ENCODE measurements at regions not wholly inside any gene's neighbourhood (a gene's known extent, or its start where the extent isn't known, plus 50 kb on each side); places are given as distances from the start of the nearest gene placed in this dataset.

DNA sequence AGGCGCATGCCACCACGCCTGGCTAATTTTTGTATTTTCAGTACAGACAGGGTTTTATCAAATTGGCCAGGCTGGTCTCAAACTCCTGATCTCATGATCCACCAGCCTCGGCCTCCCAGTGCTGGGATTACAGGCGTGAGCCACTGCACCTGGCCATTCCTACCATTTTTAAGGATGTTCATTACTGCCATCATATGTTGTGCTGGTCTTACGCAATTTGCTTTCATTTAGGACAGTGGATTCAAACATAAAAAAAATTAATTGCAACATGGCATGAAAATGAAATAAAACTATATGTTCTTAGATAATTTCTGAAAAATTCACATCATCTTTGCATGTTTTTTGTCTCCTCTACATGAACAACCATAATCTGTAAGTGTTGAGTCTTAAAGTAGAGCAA, 527.7 kb downstream of the LTN1 start:
- TF ChIP-seq, protein P1, sequence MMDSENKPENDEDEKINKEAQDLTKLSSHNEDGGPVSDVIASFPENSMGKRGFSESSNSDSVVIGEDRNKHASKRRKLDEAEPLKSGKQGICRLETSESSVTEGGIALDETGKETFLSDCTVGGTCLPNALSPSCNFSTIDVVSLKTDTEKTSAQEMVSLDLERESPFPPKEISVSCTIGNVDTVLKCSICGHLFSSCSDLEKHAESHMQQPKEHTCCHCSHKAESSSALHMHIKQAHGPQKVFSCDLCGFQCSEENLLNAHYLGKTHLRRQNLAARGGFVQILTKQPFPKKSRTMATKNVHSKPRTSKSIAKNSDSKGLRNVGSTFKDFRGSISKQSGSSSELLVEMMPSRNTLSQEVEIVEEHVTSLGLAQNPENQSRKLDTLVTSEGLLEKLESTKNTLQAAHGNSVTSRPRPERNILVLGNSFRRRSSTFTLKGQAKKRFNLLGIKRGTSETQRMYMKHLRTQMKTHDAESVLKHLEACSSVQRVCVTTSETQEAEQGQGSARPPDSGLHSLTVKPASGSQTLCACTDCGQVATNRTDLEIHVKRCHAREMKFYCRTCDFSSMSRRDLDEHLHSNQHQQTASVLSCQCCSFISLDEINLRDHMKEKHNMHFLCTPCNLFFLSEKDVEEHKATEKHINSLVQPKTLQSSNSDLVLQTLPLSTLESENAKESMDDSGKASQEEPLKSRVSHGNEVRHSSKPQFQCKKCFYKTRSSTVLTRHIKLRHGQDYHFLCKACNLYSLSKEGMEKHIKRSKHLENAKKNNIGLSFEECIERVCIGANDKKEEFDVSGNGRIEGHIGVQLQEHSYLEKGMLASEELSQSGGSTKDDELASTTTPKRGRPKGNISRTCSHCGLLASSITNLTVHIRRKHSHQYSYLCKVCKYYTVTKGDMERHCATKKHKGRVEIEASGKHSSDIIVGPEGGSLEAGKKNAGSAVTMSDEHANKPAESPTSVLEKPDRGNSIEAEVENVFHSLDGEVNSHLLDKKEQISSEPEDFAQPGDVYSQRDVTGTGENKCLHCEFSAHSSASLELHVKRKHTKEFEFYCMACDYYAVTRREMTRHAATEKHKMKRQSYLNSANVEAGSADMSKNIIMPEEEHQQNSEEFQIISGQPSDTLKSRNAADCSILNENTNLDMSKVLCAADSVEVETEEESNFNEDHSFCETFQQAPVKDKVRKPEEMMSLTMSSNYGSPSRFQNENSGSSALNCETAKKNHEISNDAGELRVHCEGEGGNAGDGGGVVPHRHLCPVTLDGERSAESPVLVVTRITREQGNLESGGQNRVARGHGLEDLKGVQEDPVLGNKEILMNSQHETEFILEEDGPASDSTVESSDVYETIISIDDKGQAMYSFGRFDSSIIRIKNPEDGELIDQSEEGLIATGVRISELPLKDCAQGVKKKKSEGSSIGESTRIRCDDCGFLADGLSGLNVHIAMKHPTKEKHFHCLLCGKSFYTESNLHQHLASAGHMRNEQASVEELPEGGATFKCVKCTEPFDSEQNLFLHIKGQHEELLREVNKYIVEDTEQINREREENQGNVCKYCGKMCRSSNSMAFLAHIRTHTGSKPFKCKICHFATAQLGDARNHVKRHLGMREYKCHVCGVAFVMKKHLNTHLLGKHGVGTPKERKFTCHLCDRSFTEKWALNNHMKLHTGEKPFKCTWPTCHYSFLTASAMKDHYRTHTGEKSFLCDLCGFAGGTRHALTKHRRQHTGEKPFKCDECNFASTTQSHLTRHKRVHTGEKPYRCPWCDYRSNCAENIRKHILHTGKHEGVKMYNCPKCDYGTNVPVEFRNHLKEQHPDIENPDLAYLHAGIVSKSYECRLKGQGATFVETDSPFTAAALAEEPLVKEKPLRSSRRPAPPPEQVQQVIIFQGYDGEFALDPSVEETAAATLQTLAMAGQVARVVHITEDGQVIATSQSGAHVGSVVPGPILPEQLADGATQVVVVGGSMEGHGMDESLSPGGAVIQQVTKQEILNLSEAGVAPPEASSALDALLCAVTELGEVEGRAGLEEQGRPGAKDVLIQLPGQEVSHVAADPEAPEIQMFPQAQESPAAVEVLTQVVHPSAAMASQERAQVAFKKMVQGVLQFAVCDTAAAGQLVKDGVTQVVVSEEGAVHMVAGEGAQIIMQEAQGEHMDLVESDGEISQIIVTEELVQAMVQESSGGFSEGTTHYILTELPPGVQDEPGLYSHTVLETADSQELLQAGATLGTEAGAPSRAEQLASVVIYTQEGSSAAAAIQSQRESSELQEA (IDR thresholded peaks at IDR 0.05; ENCODE audit: low read depth), result no peak
- TF ChIP-seq ZNF57 (CRISPR knock-in tag; IDR thresholded peaks at IDR 0.05), result no peak
